DMS79 treated with DMSO at 0.1 percent for 48 hours (cell line): ENCODE measurements at regions not wholly inside any gene's neighbourhood (a gene's known extent, or its start where the extent isn't known, plus 50 kb on each side); places are given as distances from the start of the nearest gene placed in this dataset.
"Not testable (repeated sequence)": the region's sequence is repeated elsewhere in the genome, so short reads cannot be mapped to it uniquely, and the experiment has no call there.

Experiments used
- DNase-seq: peaks from one replicate; lab custom pipeline; 2025; lab: John Stamatoyannopoulos, UW

GRCh38 chr1:217137210-217137881 lies 414.1 kb upstream of the ESRRG start:
- no peak for DNase-seq

DNA sequence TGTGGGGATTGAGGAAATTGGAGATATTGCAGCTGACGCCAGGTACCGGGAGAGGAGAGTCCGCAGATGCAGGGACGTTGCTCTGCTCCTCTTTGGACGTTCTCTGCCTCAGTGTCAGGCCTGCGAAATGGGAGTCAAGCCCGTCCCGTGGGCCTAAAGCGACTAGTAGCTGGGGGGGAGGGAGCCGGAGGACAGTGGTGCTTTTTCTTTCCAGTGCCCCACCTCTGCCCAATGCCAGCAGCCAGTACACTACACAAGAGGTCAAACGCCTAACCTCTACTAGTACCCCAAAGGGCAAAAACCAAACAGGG lies 413.6 kb upstream of the ESRRG start:
- DNase-seq = no peak

DNA sequence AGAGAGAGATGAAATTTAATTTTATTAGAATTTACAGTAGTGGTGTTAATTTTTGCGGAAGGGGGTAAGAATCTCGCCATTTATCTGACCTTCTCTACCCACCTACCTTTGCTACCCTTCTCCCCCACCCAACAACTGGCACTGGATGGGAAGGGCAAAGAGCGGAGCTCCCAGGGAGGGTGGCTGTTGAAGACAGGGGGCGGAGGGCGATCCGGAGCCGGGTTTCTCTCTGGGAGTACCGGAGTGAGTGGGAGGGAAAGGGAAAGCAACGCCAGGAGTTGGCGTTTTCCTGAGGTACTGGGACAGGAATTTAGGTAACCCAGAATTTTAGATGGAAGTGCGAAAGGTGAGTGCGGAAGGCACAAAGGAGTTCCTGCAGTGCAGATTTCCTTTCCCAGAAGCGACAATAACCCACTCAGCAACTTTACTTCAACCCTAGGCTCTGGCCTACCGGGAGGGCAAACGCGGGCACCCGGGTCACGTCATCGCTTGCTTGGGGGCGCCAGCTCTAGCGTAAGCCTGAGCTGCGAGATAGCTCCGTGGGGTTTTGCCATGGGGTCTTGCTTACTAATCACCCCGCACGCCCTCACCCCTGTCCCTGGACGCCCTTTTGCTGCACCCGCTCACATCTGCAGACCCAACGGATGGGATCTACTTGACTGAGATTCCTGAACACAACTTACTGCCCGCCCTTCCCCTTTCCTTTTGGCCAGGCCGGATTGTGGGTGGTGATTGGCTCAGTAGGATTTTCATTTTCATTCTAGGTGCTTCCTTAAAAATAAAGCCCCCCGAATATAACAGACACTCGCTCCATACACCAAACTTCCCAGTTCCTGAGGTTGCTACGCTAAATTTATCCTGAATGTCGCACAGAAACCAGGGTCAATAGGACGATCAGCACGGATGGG lies 413.0 kb upstream of the ESRRG start:
- DNase-seq = no peak

DNA sequence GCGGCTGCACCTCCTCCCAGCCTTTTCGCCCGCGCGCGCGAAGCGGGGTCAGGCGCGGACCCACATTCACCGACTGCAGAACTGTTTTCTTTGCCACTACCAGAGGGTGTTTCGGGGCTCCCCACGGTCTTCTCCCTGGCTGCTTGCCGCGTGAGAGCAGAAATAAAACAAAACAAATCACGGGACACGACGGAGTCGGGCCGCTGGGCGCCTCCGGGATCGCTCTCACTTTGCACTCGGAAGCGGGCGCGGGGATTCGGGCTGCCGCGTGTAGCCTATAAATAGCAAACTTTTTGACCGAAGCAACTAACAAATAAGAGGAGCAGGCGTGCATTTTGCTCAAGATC lies 412.3 kb upstream of the ESRRG start:
- no peak for DNase-seq

GRCh38 chr1:217134857-217135568 lies 411.8 kb upstream of the ESRRG start:
- DNase-seq = no peak

- no peak for DNase-seq
Measured at GRCh38 chr1:217133958-217134856, 411.0 kb upstream of the ESRRG start.

DNA sequence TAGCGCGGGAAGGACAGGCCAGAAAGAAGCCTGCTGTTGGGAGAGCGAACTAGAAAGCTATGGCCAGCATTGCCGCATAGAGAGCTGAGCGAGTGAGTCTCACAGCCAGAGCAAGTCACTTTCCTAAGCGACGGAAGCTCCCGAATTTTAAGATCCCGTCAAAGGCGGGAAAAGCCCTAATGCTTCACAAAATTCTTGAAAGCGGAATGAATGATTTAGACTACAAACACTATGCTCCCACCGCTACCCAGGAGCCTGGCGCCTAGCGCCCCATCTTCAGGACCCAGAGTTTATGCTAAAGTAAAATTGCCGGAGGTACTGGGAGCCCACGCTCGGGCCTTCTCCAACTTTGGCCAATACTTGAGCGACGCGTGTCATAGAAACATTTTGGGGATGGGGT lies 409.9 kb upstream of the ESRRG start:
- DNase-seq = no peak

- not testable (repeated sequence) for DNase-seq
Measured at GRCh38 chr1:217123340-217123739, 400.1 kb upstream of the ESRRG start.

GRCh38 chr1:217117973-217118465 lies 394.8 kb upstream of the ESRRG start:
- DNase-seq = no peak

DNA sequence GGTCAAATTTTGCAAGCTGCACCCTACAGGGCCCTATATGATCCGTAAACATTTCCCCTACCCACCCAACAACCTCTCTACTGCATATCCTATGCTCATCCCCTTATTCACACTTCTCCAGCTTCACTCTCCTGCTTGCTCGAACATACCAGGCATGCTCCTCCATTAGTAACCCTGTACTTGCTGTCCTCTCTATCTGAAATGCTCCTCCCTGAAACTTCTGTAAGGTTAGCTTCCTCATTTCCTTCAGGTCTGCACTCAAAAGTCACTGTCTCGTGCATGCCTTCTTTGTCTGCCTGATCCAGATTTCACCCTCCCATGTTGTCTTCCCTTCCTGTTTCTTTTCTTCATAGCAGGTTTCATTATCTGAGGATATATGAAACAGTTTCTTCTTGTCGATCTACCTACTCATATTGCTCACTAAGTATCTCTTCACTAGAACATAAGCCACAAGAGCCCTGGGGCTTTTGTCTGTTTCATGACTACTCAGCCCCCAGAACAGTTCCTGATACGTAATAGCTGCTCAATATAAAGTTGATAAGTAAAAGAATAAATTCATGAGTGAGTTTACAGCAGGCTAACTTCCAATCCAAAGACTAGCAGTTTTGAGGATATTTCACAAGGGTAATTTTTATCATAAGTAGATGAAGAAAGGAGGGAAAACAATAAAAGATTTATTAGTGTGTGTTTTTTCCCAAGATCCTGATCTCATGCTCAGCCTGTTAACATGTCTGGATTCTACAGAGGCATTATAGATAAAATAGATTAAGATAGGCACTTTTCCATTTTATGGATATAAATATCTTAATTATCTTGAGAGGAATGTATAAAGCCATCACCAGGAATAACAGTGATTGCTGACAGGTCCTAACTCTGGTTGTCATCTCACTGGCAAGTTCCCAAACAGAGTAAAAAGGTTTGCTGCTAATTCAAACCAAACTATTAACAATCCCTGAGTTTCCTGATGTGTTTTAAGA lies 392.5 kb upstream of the ESRRG start:
- no peak for DNase-seq

- no peak for DNase-seq
Measured at GRCh38 chr1:217109928-217110327, 386.7 kb upstream of the ESRRG start.

GRCh38 chr1:217106231-217106901 lies 383.1 kb upstream of the ESRRG start:
- no peak for DNase-seq

DNA sequence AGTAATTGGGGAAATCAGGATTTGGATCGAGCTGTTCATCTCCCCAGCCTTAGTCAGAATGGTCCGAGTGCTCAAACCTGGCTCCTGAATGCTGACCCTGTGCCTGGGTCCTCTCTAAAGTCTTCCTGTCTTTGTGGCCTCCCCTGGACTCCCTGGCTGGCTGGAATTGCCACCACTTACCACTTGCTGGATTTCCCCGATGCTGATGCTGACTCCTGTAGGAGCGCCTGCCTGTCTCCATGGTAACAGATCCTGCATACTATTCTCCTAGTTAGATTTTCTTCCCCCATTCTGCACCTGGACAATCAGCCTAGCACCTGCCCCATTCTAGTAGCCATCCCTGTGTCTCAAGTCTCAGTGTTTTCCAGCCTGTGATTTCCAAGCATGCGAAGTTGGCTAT lies 382.2 kb upstream of the ESRRG start:
- no peak for DNase-seq

DNA sequence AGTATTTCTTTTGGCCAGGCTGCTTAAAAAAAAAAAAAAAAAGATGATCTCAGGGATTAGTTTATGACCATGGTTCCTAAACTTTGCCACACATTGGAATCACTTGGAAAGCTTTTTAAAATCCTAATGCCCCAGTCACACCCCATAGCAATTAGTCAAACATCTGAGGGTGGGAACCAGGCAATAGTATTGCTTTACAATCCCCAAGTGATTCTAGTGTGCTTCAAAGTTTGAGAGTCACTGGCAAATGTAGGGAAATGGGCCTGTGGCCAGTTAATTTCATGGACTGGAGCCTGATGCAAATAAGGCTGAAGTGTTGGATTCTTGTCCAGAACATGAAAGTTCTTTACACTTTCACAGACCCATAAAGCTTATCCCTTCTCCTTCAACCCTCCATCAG lies 374.6 kb upstream of the ESRRG start:
- no peak for DNase-seq

- DNase-seq = no peak
Measured at GRCh38 chr1:217096200-217096599, 373.0 kb upstream of the ESRRG start.

DNA sequence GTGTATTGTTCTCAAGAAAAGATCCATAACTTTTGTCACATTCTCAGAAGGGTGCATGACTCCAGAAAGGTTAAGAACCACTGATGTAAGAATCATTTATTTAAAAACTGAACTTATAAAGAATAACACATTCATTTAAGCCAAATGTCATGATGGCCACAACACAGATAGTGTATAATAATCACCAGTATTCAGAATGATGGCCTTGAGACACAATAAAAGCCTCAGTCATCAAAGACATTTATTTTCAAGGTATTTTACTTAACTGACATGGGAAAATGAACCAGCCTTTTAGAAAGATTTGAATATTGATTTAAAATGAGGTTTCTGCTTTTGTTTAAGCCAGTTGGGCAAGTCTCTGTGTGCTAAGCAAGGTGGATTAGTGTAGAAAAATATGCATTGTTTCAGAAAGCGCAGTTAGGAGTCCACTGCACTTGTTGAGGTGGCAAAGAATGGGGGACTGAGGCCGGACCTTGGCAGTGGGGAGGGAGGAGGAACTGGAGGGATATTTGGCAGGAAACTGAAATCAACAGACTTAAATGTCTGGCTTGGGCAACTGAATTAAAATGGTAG lies 371.9 kb upstream of the ESRRG start:
- no peak for DNase-seq

DNA sequence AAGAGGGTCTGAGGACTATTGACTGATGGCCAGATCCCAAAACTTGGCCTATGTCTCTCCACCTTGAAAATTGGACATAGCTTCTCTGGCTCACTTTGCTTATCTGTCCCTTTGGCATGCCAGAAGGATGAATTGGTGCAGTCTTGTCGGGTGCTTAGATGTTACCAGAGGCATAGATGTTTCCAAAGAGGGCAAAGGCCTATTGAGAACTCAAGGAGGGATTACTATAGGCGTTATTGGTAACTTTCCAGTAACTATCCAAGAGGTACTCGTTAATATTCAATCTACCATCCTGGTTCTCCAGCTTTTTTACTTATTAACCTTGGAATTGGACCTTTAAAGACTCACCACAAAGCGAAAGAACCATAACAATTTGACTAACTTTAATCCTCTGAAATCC lies 368.3 kb upstream of the ESRRG start:
- no peak for DNase-seq

- DNase-seq = no peak
Measured at GRCh38 chr1:217090060-217090911, 367.1 kb upstream of the ESRRG start.
